Keratinocyte (primary cell): ENCODE measurements at regions not wholly inside any gene's neighbourhood (a gene's known extent, or its start where the extent isn't known, plus 50 kb on each side); places are given as distances from the start of the nearest gene placed in this dataset.

Experiments used
- EZH2 ChIP-seq: IDR thresholded peaks from one replicate; pipeline ENCODE4 v1.6.1; 2012; ENCODE audit warnings: inconsistent platforms, mild to moderate bottlenecking, low read length, moderate library complexity
- TF ChIP-seq, protein P1 (sequence below), 3 experiments: IDR thresholded peaks in 1 of 3; conservative IDR thresholded peaks in 1 of 3; optimal IDR thresholded peaks in 1 of 3; 2 replicates in 2 of 3; 3 replicates in 1 of 3; pipeline versions ENCODE3 to v1.5.1; 2011; ENCODE audit warnings: low read length in 3 of 3, mild to moderate bottlenecking in 3 of 3, moderate library complexity in 2 of 3, control low read depth in 1 of 3, inconsistent platforms in 1 of 3; ENCODE audit not compliant: insufficient read depth in 2 of 3; ENCODE audit errors: extremely low read depth in 1 of 3

GRCh38 chr9:20219437-20219836 is 402.9 kb downstream of the MLLT3 start:
- TF ChIP-seq, protein P1, sequence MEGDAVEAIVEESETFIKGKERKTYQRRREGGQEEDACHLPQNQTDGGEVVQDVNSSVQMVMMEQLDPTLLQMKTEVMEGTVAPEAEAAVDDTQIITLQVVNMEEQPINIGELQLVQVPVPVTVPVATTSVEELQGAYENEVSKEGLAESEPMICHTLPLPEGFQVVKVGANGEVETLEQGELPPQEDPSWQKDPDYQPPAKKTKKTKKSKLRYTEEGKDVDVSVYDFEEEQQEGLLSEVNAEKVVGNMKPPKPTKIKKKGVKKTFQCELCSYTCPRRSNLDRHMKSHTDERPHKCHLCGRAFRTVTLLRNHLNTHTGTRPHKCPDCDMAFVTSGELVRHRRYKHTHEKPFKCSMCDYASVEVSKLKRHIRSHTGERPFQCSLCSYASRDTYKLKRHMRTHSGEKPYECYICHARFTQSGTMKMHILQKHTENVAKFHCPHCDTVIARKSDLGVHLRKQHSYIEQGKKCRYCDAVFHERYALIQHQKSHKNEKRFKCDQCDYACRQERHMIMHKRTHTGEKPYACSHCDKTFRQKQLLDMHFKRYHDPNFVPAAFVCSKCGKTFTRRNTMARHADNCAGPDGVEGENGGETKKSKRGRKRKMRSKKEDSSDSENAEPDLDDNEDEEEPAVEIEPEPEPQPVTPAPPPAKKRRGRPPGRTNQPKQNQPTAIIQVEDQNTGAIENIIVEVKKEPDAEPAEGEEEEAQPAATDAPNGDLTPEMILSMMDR (optimal IDR thresholded peaks at IDR 0.05 in 1 of 3, IDR thresholded peaks at IDR 0.05 in 1 of 3, conservative IDR thresholded peaks at IDR 0.05 in 1 of 3; ENCODE audit: extremely low read depth in 1 of 3, insufficient read depth in 2 of 3, low read length in 3 of 3), result no peak
- TF ChIP-seq EZH2, result no peak
